Astrocyte (in vitro differentiated cells and primary cell): ENCODE measurements at regions not wholly inside any gene's neighbourhood (a gene's known extent, or its start where the extent isn't known, plus 50 kb on each side); places are given as distances from the start of the nearest gene placed in this dataset.

ENCODE experiments used
- CTCF ChIP-seq: IDR thresholded peaks from 2 replicates; pipeline ENCODE4 v1.5.1; 2011; ENCODE audit warnings: low read depth, mild to moderate bottlenecking, inconsistent platforms, low read length, moderate library complexity; ENCODE audit not compliant: insufficient read depth
- EZH2 ChIP-seq: IDR thresholded peaks from 2 replicates; pipeline ENCODE4 v1.6.1; 2012; ENCODE audit warnings: mild to moderate bottlenecking, low read length, inconsistent platforms; ENCODE audit not compliant: insufficient read depth

- no peak for TF ChIP-seq CTCF
- TF ChIP-seq EZH2, result no peak
Observed at GRCh38 chr17:43326490-43327275, 72.1 kb upstream of the ARL4D start.
